HEK293 (cell line): ENCODE measurements at regions not wholly inside any gene's neighbourhood (a gene's known extent, or its start where the extent isn't known, plus 50 kb on each side); places are given as distances from the start of the nearest gene placed in this dataset.

ENCODE experiments used
- CTCF ChIA-PET: fragments of 350-600 bp; formaldehyde crosslinking; extraction: SDS; loops from one replicate; lab custom pipeline; 2021; ENCODE audit warnings: antibody characterized with exemption; lab: Yijun Ruan, JAX
- POLR2A ChIA-PET: fragments of 300-600 bp; formaldehyde crosslinking; extraction: SDS; loops from one replicate; lab custom pipeline; 2020; ENCODE audit warnings: antibody characterized with exemption, inconsistent platforms; lab: Yijun Ruan, JAX
- H3K27ac ChIP-seq: fragments of 200-500 bp; sonication (Bioruptor generic); 2 replicates; pipeline ENCODE4 v1.5.1; 2014; ENCODE audit warnings: low read depth, low read length, control low read depth, inconsistent platforms; ENCODE audit errors: extremely low read depth
- H3K36me3 ChIP-seq, 2 experiments: fragments of 200-500 bp in 1 of 2; sonication (Bioruptor generic) in 1 of 2; 1 replicate in 1 of 2; 2 replicates in 1 of 2; pipeline ENCODE4 v1.5.1; 2014 to 2017; ENCODE audit warnings: inconsistent platforms in 2 of 2, low read length in 2 of 2; ENCODE audit not compliant: control insufficient read depth in 2 of 2, insufficient read depth in 1 of 2
- H3K4me1 ChIP-seq: fragments of 200-500 bp; sonication (Bioruptor generic); 2 replicates; pipeline ENCODE4 v1.5.1; 2014; ENCODE audit warnings: mild to moderate bottlenecking, low read length, inconsistent platforms; ENCODE audit not compliant: control insufficient read depth, insufficient read depth
- H3K4me3 ChIP-seq: 2 replicates; pipeline ENCODE4 v1.5.1; 2011; ENCODE audit warnings: low read depth, mild to moderate bottlenecking, control low read depth, low read length, moderate library complexity
- H3K9me3 ChIP-seq: fragments of 200-500 bp; sonication (Bioruptor generic); 2 replicates; pipeline ENCODE4 v1.5.1; 2014; ENCODE audit warnings: low read depth, low read length, inconsistent platforms; ENCODE audit not compliant: control insufficient read depth, insufficient read depth
- EGR2 ChIP-seq: fragments of 450-650 bp; formaldehyde crosslinking; IDR thresholded peaks from 2 replicates; pipeline ENCODE4 v1.5.1; 2016; ENCODE audit warnings: low read depth, missing biosample characterization, missing genetic modification characterization
- ELK4 ChIP-seq: IDR thresholded peaks from 2 replicates; pipeline ENCODE4 v1.6.1; 2011; ENCODE audit warnings: mild to moderate bottlenecking, low read depth, low read length, borderline replicate concordance
- GLI4 ChIP-seq: fragments of 450-650 bp; formaldehyde crosslinking; IDR thresholded peaks from 2 replicates; pipeline ENCODE4 v1.5.1; 2016; ENCODE audit warnings: missing biosample characterization, missing genetic modification characterization
- KLF10 ChIP-seq: fragments of 450-650 bp; IDR thresholded peaks from 2 replicates; pipeline ENCODE4 v1.5.1; 2018; ENCODE audit warnings: missing biosample characterization, mild to moderate bottlenecking, missing genetic modification characterization
- KLF17 ChIP-seq: fragments of 450-650 bp; formaldehyde crosslinking; IDR thresholded peaks from 2 replicates; pipeline ENCODE4 v1.5.1; 2016; ENCODE audit warnings: missing biosample characterization, missing genetic modification characterization
- REST ChIP-seq: fragments of 450-650 bp; formaldehyde crosslinking; IDR thresholded peaks from 2 replicates; pipeline ENCODE4 v1.5.1; 2016; ENCODE audit warnings: missing biosample characterization, missing genetic modification characterization
- ZBTB10 ChIP-seq: fragments of 450-650 bp; formaldehyde crosslinking; IDR thresholded peaks from 2 replicates; pipeline ENCODE4 v1.5.1; 2016; ENCODE audit warnings: missing biosample characterization, missing genetic modification characterization
- ZBTB17 ChIP-seq: fragments of 450-650 bp; formaldehyde crosslinking; IDR thresholded peaks from 2 replicates; pipeline ENCODE4 v1.5.1; 2016; ENCODE audit warnings: missing biosample characterization, missing genetic modification characterization
- ZBTB20 ChIP-seq: fragments of 450-650 bp; formaldehyde crosslinking; IDR thresholded peaks from 2 replicates; pipeline ENCODE4 v1.5.1; 2016; ENCODE audit warnings: missing biosample characterization, missing genetic modification characterization
- ZBTB8A ChIP-seq: fragments of 450-650 bp; formaldehyde crosslinking; IDR thresholded peaks from 2 replicates; pipeline ENCODE4 v1.5.1; 2016; ENCODE audit warnings: missing biosample characterization, missing genetic modification characterization
- ZNF114 ChIP-seq: fragments of 450-650 bp; formaldehyde crosslinking; IDR thresholded peaks from 2 replicates; pipeline ENCODE4 v1.5.0; 2017; ENCODE audit warnings: missing biosample characterization, missing genetic modification characterization
- ZNF341 ChIP-seq: fragments of 450-650 bp; formaldehyde crosslinking; IDR thresholded peaks from 2 replicates; pipeline ENCODE4; 2016; ENCODE audit warnings: low read depth, missing biosample characterization, missing genetic modification characterization
- ZNF398 ChIP-seq: fragments of 450-650 bp; formaldehyde crosslinking; IDR thresholded peaks from 2 replicates; pipeline ENCODE4 v1.5.1; 2017; ENCODE audit warnings: missing biosample characterization, missing genetic modification characterization
- ZNF521 ChIP-seq: fragments of 450-650 bp; formaldehyde crosslinking; IDR thresholded peaks from 2 replicates; pipeline ENCODE4 v1.5.1; 2017; ENCODE audit warnings: missing biosample characterization, mild to moderate bottlenecking, missing genetic modification characterization
- ZNF544 ChIP-seq: fragments of 450-650 bp; formaldehyde crosslinking; IDR thresholded peaks from 2 replicates; pipeline ENCODE4 v1.5.0; 2017; ENCODE audit warnings: missing biosample characterization, missing genetic modification characterization
- ZNF560 ChIP-seq: fragments of 450-650 bp; formaldehyde crosslinking; IDR thresholded peaks from 2 replicates; pipeline ENCODE4 v1.5.1; 2017; ENCODE audit warnings: missing biosample characterization, missing genetic modification characterization, borderline replicate concordance
- ZNF692 ChIP-seq: fragments of 450-650 bp; formaldehyde crosslinking; IDR thresholded peaks from 2 replicates; pipeline ENCODE4 v1.5.1; 2016; ENCODE audit warnings: missing biosample characterization, missing genetic modification characterization
- ZNF701 ChIP-seq: fragments of 450-650 bp; formaldehyde crosslinking; IDR thresholded peaks from 2 replicates; pipeline ENCODE4 v1.5.1; 2016; ENCODE audit warnings: missing biosample characterization, missing genetic modification characterization
- ZNF777 ChIP-seq: fragments of 450-650 bp; formaldehyde crosslinking; IDR thresholded peaks from 2 replicates; pipeline ENCODE4 v1.5.1; 2017; ENCODE audit warnings: missing biosample characterization, missing genetic modification characterization, borderline replicate concordance
- ZSCAN16 ChIP-seq: fragments of 450-650 bp; formaldehyde crosslinking; IDR thresholded peaks from 2 replicates; pipeline ENCODE4 v1.5.1; 2016; ENCODE audit warnings: missing biosample characterization, missing genetic modification characterization
- ZSCAN18 ChIP-seq: fragments of 450-650 bp; formaldehyde crosslinking; IDR thresholded peaks from 2 replicates; pipeline ENCODE4 v1.5.1; 2016; ENCODE audit warnings: missing biosample characterization, missing genetic modification characterization

- Histone ChIP-seq H3K4me3 (no peak overlapping the region), H3K4me1 (no peaks in the 10 kb centered on the region), H3K9me3 (no peaks in the 10 kb centered on the region), H3K36me3 (no peaks in the 10 kb centered on the region), H3K27ac (no peak overlapping the region)
- POLR2A ChIA-PET, result no interaction called here
- CTCF ChIA-PET, result interaction anchor here (0.7 kb wide), 1 partner anchor 10 kb away, joined by 4 read pairs; no protein-coding TSS in a partner anchor
- no peak for TF ChIP-seq ZNF398 (tag by site-specific recombination)
- no peak for TF ChIP-seq ZNF692
- TF ChIP-seq ZBTB20 (tag by site-specific recombination), result no peak
- no peak for TF ChIP-seq ZBTB10 (tag by site-specific recombination)
- no peak for TF ChIP-seq ZNF521 (tag by site-specific recombination)
- TF ChIP-seq ZNF777 (tag by site-specific recombination), result no peak
- TF ChIP-seq ZNF701 (tag by site-specific recombination), result no peak
- TF ChIP-seq ZSCAN18, result no peak
- no peak for TF ChIP-seq ZSCAN16
- TF ChIP-seq ZNF560 (tag by site-specific recombination), result no peak
- TF ChIP-seq ZNF341 (tag by site-specific recombination), result no peak
- TF ChIP-seq KLF17, result no peak
- no peak for TF ChIP-seq ZBTB17 (tag by site-specific recombination)
- no peak for TF ChIP-seq KLF10
- TF ChIP-seq EGR2 (tag by site-specific recombination), result no peak
- TF ChIP-seq, all 188 proteins: peak for 0
These were observed 58.4 kb upstream of the PNPLA4 start for GRCh38 chrX:7985568-7985967.

- Histone ChIP-seq H3K4me1 (no peaks in the 10 kb centered on the region), H3K27ac (no peak overlapping the region), H3K36me3 (no peaks in the 10 kb centered on the region), H3K4me3 (no peak overlapping the region), H3K9me3 (no peaks in the 10 kb centered on the region)
- CTCF ChIA-PET, result interaction anchor here (0.7 kb wide), 1 partner anchor 1477 kb away, joined by 4 read pairs; no protein-coding TSS in a partner anchor
- POLR2A ChIA-PET, result no interaction called here
- TF ChIP-seq ZNF114 (tag by site-specific recombination) (no peak), ELK4 (no peak), REST (tag by site-specific recombination) (no peak), ZBTB8A (tag by site-specific recombination) (no peak), ZNF544 (no peak), KLF17 (no peak), GLI4 (no peak)
These were observed 56.4 kb upstream of the PNPLA4 start for GRCh38 chrX:7983581-7983980.
